ENCODE measurements at regions not wholly inside any gene's neighbourhood (a gene's known extent, or its start where the extent isn't known, plus 50 kb on each side); places are given as distances from the start of the nearest gene placed in this dataset.

DNA sequence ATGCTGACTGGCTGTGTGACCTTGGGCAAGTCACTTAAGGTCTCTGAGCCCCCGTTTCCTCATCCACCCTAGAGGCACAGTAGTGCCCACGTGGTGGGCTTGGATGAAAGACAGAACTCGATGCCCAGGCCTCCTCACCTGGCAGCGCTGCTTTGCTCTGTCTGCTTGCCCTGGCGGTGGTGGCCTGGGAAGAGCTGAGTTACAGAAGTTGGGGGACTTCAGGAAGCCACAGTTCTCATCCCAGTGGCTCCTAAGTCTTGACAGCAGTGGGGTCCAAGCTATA lies 171.5 kb upstream of the IER5L start:
- DNase-seq (ENCODE audit: low read depth in 2 of 2, low spot score in 1 of 2): no peak

DNA sequence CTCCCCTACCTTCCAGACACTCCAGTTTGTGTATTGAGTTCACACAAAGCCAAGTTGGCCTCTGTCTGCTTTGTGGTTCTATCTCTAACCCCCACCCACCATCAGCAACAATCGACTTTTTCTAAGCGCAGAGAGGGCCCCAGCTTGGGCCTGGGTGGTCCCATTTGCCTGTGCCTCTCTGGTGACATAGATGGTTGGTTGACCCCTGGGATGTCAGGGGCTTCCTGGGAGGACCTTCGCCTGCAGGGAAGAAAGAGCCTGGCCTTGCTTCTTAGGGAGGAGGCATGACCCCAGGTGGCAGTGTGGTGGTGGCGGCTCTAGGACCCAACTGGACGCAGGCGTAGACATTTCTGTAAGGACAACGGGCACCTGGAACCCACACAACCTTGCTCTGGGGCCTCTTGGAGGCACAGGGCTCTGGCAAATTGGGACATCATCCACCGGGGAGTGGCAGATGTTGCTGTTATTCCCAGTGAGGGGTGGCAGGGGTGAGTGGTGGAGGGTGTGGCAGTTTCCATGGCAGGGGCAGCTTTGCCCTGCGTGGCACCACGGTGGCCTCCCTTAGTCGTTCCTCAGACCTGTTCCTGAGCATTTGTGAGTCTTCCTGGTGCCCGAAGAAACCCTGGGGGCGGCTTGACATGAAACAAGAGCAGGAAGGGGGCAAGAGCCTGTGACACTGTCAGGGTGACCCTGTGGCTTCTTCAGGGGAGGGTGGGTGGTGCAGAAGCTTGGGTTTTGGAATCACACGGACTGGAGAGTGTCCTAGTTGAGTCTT lies 171.0 kb upstream of the IER5L start:
- DNase-seq (ENCODE audit: low read depth in 2 of 2, low spot score in 1 of 2): no peak

DNA sequence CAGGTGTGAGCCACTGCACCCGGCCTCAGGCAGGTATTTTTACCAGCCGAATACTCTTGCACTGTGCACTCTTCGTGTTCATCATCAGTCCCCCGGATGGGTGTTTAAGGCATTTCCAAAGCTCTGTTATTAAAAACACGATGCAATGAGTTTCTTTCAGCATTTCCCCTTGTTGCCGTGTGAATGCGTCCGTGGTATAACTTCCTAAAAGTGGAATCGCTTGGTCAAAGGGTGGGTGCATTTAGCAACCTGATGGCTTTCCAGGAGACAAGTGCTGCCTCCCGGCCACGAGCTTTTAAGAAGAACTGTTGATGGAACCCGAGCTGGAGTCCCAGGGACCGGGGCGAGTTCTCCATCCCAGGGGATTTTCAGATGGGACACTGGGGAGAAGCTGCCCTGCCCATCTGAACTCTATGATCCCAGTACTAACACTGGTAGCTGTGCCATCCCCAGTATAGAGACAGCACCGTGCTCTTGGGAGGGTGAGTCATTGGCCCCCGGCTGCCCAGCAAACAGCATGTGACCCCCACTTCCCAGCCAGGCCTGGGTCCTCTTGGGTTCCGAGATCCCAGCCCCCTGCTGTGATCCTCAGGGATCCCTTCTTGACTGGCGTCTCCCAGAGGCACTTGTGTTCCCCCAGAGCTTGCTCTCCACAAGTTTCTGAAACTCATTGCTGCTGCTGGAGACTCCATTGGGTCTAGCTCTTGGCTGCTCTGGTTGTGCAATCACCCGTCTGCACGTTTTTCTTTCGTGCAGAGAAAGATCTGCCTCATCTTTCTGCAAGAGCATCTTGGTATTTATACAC lies 169.5 kb upstream of the IER5L start:
- DNase-seq (ENCODE audit: low read depth in 2 of 2, low spot score in 1 of 2): no peak

DNA sequence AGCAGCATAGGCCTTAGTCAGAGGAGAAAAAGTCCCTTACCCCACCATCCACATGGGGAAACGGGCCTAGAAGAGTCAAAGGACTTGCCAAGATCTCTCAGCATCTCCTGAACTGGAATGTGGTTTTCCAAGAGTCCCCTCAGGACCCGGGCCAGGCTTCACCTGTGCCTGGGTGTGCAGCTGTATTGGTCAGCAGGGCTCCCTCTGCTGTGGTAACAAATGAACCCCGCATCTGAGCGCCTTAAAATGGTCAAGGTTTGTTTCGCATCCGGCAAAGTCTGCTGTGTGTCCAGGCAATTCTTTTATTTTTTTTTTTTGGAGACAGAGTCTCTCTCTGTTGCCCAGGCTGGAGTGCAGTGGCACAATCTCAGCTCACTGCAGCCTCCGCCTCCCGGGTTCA lies 168.0 kb upstream of the IER5L start:
- DNase-seq (ENCODE audit: low read depth in 2 of 2, low spot score in 1 of 2): no peak

DNA sequence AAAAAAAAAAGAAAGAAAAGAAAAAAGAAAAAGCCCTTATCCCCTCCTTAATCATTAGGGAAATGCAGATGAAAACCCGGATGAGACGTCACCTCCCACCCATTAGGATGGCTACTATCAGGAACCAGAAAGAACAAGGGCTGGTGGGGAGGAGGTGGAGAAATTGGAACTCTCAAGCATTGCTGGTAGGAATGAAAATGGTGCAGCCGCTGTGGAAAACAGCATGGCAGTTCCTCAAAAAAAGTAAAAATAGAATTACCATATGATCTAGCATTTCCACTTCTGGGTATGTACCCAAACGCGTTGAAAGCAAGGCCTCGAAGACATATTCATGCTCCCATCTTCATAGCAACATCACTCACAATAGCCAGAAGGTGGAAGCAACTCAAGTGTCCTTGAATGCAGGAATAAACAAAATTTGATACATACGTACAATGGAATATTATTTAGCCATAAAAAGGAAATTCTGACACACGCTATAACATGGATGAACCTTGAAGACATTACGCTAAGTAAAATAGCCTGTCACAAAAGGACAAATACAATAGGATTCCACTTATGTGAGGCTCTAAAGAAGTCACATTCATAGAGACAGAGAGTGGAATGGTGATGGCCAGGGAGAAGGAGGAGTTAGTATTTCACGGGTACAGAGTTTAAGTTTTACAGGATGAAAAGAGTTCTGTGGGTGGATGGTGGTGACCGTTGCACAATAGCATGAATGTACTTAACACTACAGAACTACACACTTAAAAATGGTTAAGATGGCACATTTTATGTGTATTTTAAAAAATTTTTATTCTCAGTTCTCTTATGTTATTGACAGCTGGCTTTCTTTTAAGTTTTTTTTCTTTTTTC lies 166.8 kb upstream of the IER5L start:
- no peak for DNase-seq (ENCODE audit: low read depth in 2 of 2, low spot score in 1 of 2)

DNA sequence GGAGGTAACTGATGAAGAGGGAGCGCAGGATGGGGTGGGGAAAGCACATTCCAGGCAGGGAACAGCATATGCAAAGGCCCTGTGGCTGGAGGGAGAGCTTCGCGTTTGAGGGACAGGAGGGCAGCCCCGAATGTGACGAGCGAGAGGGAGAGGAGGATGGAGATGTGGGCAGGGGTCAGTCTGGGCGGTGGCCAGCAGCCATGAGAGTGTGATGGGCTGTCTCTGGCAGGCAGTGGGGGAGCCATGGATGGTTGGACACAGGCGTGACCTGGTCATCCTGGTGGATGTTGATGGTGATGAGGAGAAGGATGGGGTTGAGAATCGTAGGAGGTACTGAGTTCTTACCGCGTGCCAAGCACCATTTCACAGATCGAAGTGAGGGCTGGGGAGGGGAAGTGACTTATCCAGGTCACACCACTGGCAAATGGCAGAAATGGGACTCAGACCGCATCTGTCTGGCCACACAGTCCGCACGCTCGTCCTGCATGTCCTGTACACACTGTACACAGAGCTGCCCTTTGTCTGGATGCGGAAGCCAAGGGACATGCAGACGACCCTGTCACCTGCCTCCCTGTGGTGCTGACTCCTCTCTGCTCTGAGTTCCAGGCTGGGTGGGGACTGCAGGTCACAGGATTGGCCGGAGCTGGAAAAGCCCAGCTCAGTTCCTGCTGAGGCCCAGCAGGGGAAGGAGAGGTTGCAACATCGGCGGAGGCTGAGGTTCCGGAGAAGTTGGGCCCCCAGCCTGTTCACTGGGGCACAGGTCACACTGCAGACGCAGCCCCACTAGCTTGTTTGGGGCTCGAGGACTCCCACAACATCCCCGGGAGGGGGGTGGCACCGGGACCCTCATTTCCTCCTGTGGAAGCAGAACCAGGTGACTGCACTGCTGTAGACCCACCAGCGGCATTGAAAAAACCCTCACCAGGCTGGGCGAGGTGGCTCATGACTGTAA lies 165.6 kb upstream of the IER5L start:
- DNase-seq (ENCODE audit: low read depth in 2 of 2, low spot score in 1 of 2): no peak

DNA sequence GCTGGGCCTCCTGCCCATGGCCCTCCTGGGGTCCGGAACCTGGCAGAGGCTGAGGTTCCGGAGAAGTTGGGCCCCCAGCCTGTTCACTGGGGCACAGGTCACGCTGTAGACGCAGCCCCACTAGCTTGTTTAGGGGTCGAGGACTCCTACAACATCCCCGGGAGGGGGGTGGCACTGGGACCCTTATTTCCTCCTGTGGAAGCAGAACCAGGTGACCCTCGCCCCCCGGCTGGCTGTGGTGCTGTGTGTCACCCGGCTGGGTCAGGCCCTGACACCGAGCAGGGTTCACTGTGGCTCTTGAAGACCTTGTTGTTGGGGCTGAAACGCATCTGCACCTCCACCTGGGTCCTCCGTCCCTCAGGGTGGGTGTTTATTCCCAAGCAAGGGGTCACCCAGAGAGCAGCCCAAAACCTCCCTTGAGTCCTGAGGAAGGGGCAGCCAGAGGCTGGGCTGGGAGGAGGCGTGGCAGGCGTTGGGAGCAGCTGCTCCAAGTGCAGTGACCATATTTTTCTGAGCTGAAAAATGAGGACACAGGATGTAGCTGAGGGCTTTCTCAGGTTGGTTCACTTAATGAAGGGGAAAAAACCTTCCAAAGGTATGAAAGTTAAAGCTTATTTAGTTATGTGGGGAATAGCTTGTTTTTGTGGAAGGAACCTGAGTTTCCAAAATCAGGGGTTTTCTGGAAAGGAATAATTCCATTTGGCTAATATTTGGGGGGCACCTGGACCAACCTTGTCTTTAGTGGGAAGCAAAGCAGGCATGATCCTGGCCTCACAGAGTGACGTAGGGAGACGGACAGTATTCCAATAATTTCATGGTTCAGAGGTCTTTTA lies 164.7 kb upstream of the IER5L start:
- no peak for DNase-seq (ENCODE audit: low read depth in 2 of 2, low spot score in 1 of 2)

DNA sequence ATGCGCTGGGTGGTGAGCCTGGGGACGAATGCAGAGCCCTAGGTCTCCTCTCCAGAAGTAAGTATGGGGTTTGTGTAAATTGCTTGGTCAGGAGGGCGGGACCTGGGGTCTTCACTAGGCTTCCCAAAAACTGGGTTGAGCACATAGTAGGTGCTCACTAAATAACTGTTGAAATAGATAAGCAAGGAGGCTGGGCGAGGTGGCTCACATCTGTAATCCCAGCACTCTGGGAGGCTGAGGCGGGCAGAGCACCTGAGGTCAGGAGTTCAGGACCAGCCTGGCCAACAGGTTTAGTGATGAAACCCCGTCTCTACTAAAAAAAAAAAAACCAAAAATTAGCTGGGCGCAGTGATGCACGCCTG lies 163.9 kb upstream of the IER5L start:
- no peak for DNase-seq (ENCODE audit: low read depth in 2 of 2, low spot score in 1 of 2)

DNA sequence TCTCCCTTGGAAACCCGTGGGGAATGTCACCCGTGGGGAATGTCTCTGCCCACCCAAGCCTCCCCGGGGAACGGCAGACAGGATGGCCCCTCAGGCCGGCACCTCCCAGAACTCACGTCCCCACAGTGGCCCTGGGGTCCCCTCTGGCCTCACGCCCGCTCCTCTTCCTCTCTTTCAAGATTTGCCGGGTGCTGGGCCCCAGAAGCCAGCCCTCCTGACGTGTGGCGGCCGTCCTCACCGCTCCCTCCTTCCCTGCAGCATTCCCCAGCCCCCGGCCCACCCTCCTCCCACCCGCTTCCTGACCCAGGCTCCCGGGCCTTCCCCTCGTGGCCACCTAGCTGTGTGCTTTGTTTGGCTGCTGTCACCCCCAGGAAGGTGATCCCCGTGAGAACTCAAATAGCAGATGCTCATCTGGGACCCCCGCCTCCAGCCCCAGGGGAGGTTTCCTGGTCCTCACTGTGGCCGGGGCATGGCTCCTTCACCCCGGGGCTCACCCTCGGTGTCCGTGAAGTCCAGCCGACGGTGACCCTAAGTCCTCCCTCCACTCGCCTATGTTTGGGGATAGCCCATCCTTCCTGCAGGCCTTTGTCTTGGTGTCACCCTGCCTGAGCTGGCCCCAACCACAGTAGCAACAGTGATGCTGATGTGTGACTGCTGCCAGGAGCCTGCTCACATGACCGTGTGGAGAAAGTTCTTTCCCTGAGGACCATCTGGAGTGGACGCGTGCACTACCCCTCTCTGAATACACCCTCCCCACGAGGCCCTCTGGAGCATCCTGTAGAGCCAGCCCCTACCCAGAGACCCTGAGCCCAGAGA lies 163.3 kb upstream of the IER5L start:
- DNase-seq (ENCODE audit: low read depth in 2 of 2, low spot score in 1 of 2): no peak

DNA sequence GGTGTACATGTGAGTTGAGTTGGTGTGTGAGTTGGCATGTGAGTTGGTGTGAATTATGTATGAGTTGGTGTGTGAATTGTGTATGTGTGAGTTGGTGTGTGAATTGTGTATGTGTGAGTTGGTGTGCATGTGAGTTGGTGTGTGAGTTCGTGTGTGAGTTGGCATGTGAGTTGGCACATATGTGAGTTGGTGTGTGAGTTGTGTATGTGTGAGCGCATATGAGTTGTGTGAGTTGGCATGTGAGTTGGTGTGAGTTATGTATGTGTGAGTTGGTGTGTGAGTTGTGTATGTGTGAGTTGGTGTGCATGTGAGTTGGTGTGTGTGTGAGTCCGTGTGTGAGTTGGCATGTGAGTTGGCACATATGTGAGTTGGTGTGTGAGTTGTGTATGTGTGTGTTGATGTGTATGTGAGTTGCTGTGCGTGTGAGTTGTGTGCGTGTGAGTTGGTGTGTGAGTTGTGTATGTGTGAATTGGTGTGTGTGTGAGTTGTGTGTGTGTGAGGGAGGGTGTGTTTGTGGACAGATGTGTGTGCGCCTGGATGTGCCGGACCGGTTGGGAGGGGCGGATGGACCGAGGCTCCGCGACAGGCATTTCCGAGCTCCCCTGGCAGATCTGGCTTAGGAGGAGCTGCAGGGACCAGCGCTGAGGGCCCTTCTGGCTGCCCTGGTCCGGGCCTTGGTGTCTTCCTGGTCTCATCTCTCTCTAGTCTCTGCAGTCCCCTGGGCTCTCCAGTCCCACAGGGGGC lies 162.5 kb upstream of the IER5L start:
- no peak for DNase-seq (ENCODE audit: low read depth in 2 of 2, low spot score in 1 of 2)

DNA sequence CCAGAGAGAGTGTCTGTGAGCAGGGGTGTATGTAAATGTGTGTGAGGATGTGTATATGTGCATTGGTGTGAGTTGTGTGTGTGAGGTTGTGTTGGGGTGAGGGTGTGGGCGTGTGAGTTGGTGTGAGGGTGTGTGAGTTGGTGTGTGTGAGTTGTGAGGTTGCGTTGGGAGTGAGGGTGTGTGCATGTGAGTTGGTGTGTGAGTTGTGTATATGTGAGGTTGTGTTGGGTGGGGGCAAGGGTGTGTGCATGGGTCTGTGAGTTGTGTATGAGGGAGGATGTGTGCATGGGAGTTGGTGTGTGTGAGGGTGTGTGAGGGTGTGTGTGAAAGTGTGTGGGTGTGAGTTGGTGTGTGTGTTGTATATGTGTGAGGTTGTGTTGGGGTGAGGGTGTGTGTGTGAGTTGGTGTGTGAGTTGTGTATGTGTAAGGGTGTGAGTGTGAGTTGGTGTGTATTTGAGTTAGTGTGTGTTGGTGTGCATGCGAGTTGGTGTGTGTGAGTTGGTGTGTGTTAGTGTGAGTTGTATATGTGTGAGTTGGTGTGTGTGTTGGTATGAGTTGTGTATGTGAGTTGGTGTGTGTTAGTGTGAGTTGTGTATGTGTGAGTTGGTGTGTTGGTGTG lies 161.6 kb upstream of the IER5L start:
- DNase-seq (ENCODE audit: low read depth in 2 of 2, low spot score in 1 of 2): no peak

DNA sequence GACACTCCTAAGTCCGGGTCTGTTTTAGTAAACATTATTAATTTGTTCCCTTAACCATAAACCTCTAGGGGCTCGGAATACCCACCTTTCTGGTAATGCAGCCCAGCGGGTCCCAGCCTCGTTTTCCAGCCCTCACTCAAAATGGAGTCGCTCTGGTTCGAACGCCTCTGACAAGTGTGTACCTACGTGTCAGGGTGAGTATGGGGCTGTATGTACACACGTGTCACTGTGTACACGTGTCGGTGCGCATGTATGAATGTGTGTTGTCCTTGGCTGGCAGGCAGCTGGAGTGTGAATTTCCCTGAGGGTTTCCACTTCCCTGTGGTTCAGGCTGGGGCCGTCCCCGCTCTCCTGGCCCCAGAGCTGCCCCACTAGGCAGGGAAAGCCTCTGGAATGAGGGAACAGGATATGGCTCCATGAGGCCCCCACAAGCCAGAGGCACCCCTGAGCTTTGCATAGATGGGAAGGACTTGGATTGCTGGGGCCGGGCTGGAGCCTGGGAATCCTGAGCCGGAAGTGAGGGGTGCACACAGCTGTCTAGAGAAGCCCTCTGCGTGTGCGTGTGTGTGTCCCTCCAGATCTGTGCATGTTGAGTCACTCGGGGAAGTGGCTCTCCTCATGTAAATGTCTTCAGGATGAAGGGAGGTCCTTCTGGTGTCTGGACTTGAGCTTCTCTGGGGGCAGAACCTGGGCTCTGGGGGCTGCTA lies 160.8 kb upstream of the IER5L start:
- no peak for DNase-seq (ENCODE audit: low read depth in 2 of 2, low spot score in 1 of 2)

DNA sequence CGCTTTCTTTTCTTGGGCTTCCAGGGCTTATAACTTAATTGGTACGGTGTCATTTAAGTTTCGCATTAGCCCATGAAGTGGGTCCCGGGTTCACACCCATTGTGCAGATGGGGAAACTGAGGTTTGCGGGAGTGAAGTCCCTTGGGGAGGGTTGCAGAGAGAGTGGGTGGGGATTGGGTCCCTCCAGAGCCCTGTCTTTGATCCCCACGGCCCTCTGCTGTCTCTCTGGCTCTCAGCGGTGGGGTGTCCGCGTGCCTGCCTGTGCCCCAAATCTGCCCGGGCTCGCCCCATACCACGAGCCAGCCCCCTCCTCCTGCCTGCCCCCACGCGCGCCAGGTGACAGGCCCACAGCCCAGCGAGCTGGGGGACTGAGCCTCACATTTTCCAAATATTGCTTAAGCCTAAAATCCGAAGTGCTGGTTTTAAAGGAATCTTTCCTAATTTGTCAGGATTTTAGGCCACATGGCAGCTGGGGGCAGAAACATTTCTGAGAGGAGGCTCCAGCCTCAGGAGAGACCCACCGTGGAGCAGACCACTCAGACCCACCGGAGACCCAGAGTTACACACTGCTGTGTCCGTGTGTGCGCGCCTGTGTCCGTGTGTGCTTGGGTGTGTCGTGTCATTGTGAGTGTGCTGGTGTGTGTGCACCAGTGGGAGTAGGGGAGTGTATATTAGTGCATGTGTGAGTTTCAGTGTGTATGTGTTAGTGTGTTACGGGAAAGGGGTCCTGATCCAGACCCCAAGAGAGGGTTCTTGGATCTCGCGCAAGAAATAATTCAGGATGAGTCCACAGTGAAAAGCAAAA lies 159.5 kb upstream of the IER5L start:
- DNase-seq (ENCODE audit: low read depth in 2 of 2, low spot score in 1 of 2): no peak

DNA sequence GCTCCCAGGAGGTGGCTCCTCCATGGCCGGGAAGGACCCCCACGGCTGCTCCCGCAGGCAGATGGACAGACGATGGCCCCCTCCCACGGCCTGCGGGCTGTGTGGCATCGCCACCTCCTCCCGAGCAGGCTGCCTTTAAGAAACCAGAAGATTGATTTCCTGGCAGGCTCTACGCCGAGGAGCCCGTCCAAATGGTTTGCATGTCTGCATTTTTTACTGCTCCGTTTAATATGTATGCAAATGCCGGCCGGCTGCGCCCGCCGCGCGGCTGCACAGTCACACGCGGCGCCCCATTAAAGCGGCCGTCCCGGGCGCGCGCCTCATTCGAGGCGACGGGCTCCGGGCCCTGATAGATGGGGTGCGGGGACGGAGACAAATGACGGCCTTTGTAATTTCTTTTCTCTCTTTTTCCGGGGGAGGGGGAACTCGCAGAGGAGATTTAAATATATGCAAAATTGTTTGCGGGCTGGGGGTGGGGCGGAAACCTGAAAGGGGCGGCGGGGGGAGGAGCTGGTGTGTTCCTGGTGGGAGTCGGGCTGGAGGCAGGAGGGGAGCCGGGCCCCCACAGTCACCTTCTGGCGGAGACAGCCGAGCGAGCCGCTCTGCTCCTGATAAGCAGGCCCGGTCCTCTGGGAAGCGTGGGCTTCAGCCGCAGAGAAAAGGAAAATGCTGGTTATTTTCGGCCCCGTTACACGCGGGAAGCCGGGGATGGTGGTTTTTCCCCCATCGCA lies 158.7 kb upstream of the IER5L start:
- no peak for DNase-seq (ENCODE audit: low read depth in 2 of 2, low spot score in 1 of 2)

DNA sequence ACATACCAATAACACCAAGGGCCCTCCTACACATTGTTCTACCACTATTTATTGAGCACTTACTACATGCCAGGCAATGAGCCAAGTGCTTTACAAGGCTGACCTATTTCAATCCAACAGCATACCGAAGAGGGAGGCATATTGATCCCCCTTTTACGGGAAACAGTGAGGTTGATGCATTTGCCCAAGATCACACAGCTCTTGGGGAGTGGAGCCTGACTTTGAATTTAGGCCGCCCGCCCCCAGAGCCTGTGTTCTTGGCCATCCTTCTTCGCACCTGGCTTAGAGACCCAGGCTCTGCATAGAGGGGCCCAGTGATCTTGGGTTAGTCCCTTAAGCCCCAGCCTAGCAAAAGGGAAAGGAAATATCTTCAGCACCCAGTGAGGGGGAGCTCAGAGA lies 158.1 kb upstream of the IER5L start:
- no peak for DNase-seq (ENCODE audit: low read depth in 2 of 2, low spot score in 1 of 2)
